OCI-LY1 (cell line): ENCODE measurements at regions not wholly inside any gene's neighbourhood (a gene's known extent, or its start where the extent isn't known, plus 50 kb on each side); places are given as distances from the start of the nearest gene placed in this dataset.

Experiments
- H2AFZ ChIP-seq: fragments of 200-600 bp; sonication (generic), shearing (Covaris generic); 2 replicates; pipeline ENCODE4 v1.6.0; 2014; ENCODE audit warnings: antibody characterized with exemption, mild to moderate bottlenecking, low read length
- H3F3A ChIP-seq: fragments of 200-600 bp; sonication (generic), shearing (Covaris generic); 2 replicates; pipeline ENCODE4 v1.6.0; 2014; ENCODE audit warnings: mild to moderate bottlenecking, antibody characterized with exemption, low read length, moderate library complexity; ENCODE audit not compliant: insufficient read depth
- H3K27ac ChIP-seq: fragments of 200-600 bp; sonication (generic); 2 replicates; pipeline ENCODE4 v1.5.1; 2014; ENCODE audit warnings: low read length, mixed run types, mild to moderate bottlenecking, low read depth; ENCODE audit not compliant: poor library complexity, severe bottlenecking
- H3K27me3 ChIP-seq: fragments of 200-600 bp; sonication (generic); 2 replicates; pipeline ENCODE4 v1.6.0; 2014; ENCODE audit warnings: antibody characterized with exemption, mild to moderate bottlenecking, low read length, moderate library complexity; ENCODE audit not compliant: insufficient read depth
- H3K36me3 ChIP-seq: fragments of 200-600 bp; sonication (generic); 2 replicates; pipeline ENCODE4 v1.6.1; 2014; ENCODE audit warnings: mild to moderate bottlenecking, antibody characterized with exemption, low read length, moderate library complexity, mixed read lengths; ENCODE audit not compliant: insufficient read depth
- H3K4me1 ChIP-seq: fragments of 200-600 bp; sonication (generic); 2 replicates; pipeline ENCODE4 v1.5.1; 2014; ENCODE audit warnings: mild to moderate bottlenecking, low read length, moderate library complexity; ENCODE audit not compliant: insufficient read depth, severe bottlenecking
- H3K4me2 ChIP-seq: fragments of 200-600 bp; sonication (generic), shearing (Covaris generic); 2 replicates; pipeline ENCODE4 v1.6.1; 2014; ENCODE audit warnings: low read length
- H3K4me3 ChIP-seq: fragments of 200-600 bp; sonication (generic); 2 replicates; pipeline ENCODE4 v1.5.1; 2014; ENCODE audit warnings: low read length, low read depth, mild to moderate bottlenecking, mixed read lengths; ENCODE audit not compliant: poor library complexity, severe bottlenecking
- H3K79me2 ChIP-seq: fragments of 200-600 bp; shearing (Covaris generic); 2 replicates; pipeline ENCODE4 v1.6.1; 2016; ENCODE audit warnings: mixed run types, low read length, mixed read lengths; ENCODE audit not compliant: insufficient read depth
- H3K9ac ChIP-seq: fragments of 200-600 bp; sonication (generic), shearing (Covaris generic); 2 replicates; pipeline ENCODE4 v1.6.1; 2014; ENCODE audit warnings: mild to moderate bottlenecking, low read length, mixed read lengths
- H3K9me2 ChIP-seq: fragments of 200-600 bp; sonication (generic), shearing (Covaris generic); 2 replicates; pipeline ENCODE4 v1.6.1; 2014; ENCODE audit warnings: low read depth, mild to moderate bottlenecking, low read length, mixed read lengths
- H3K9me3 ChIP-seq: fragments of 200-600 bp; shearing (Covaris generic); 2 replicates; pipeline ENCODE4 v1.6.1; 2014; ENCODE audit warnings: low read length, mixed read lengths
- H4K20me1 ChIP-seq: fragments of 200-600 bp; sonication (generic), shearing (Covaris generic); 2 replicates; pipeline ENCODE4 v1.6.0; 2016; ENCODE audit warnings: mild to moderate bottlenecking, low read length; ENCODE audit not compliant: insufficient read depth
- EZH2 ChIP-seq: fragments of 200-600 bp; sonication (generic), shearing (Covaris generic); IDR thresholded peaks from 2 replicates; pipeline ENCODE4 v1.8.0; 2017; ENCODE audit warnings: borderline replicate concordance, mixed run types, mild to moderate bottlenecking, antibody characterized with exemption, low read length, moderate library complexity, mixed read lengths
- TF ChIP-seq, protein P1 (sequence below): fragments of 200-600 bp; sonication (generic), shearing (Covaris generic); IDR thresholded peaks from 2 replicates; pipeline ENCODE4 v1.5.1; 2017; ENCODE audit warnings: mild to moderate bottlenecking, antibody characterized with exemption, low read length, moderate library complexity, mixed read lengths

GRCh38 chr1:36599828-36600227, 117.1 kb upstream of the CSF3R start:
- Histone ChIP-seq H3K36me3 (no peaks in the 10 kb centered on the region), H3K79me2 (no peaks in the 10 kb centered on the region), H3K4me3 (no peak overlapping the region), H3K4me2 (no peak overlapping the region), H3K9ac (no peak overlapping the region), H3K9me3 (no peaks in the 10 kb centered on the region), H3K4me1 (no peaks in the 10 kb centered on the region), H3F3A (no peaks in the 10 kb centered on the region), H3K27ac (no peak overlapping the region), H3K9me2 (no peaks in the 10 kb centered on the region), H3K27me3 (0 out of 2 replicates have a peak, but pooled peaks cover 4% of the 10 kb centered on the region), H2AFZ (no peak overlapping the region), H4K20me1 (no peaks in the 10 kb centered on the region)
- TF ChIP-seq EZH2, result no peak
- TF ChIP-seq, protein P1, sequence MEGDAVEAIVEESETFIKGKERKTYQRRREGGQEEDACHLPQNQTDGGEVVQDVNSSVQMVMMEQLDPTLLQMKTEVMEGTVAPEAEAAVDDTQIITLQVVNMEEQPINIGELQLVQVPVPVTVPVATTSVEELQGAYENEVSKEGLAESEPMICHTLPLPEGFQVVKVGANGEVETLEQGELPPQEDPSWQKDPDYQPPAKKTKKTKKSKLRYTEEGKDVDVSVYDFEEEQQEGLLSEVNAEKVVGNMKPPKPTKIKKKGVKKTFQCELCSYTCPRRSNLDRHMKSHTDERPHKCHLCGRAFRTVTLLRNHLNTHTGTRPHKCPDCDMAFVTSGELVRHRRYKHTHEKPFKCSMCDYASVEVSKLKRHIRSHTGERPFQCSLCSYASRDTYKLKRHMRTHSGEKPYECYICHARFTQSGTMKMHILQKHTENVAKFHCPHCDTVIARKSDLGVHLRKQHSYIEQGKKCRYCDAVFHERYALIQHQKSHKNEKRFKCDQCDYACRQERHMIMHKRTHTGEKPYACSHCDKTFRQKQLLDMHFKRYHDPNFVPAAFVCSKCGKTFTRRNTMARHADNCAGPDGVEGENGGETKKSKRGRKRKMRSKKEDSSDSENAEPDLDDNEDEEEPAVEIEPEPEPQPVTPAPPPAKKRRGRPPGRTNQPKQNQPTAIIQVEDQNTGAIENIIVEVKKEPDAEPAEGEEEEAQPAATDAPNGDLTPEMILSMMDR, result no peak

GRCh38 chr1:36597514-36597913, 114.8 kb upstream of the CSF3R start:
- no peaks in the 10 kb centered on the region for H3K79me2 ChIP-seq
- H3K27ac ChIP-seq, result no peak overlapping the region
- no peak overlapping the region for H3K4me2 ChIP-seq
- H3K36me3 ChIP-seq, result no peaks in the 10 kb centered on the region
- H2AFZ ChIP-seq, result no peak overlapping the region
- H3K27me3 ChIP-seq, result 0 out of 2 replicates have a peak, but pooled peaks cover 4% of the 10 kb centered on the region
- no peaks in the 10 kb centered on the region for H3K9me3 ChIP-seq
- TF ChIP-seq EZH2, result no peak
- TF ChIP-seq, protein P1, result no peak
- no peaks in the 10 kb centered on the region for H3F3A ChIP-seq
- no peak overlapping the region for H3K4me3 ChIP-seq
- H3K9me2 ChIP-seq, result no peaks in the 10 kb centered on the region
- H4K20me1 ChIP-seq, result no peaks in the 10 kb centered on the region
- no peaks in the 10 kb centered on the region for H3K4me1 ChIP-seq
- no peak overlapping the region for H3K9ac ChIP-seq

- Histone ChIP-seq H3K9ac (no peak overlapping the region), H3K4me2 (no peak overlapping the region), H3K36me3 (no peaks in the 10 kb centered on the region), H3K4me1 (no peaks in the 10 kb centered on the region), H3F3A (no peaks in the 10 kb centered on the region), H4K20me1 (no peaks in the 10 kb centered on the region), H3K9me3 (no peaks in the 10 kb centered on the region), H2AFZ (no peak overlapping the region), H3K27ac (no peak overlapping the region), H3K79me2 (no peaks in the 10 kb centered on the region), H3K27me3 (peaks cover 4% of the 10 kb centered on the region; the same call in 1 of the 2 replicates), H3K9me2 (no peaks in the 10 kb centered on the region), H3K4me3 (no peak overlapping the region)
- TF ChIP-seq, protein P1, result no peak
- TF ChIP-seq EZH2, result no peak
Measured at GRCh38 chr1:36595921-36596320, 113.2 kb upstream of the CSF3R start.
